ENCODE measurements at regions not wholly inside any gene's neighbourhood (a gene's known extent, or its start where the extent isn't known, plus 50 kb on each side); places are given as distances from the start of the nearest gene placed in this dataset.

DNA sequence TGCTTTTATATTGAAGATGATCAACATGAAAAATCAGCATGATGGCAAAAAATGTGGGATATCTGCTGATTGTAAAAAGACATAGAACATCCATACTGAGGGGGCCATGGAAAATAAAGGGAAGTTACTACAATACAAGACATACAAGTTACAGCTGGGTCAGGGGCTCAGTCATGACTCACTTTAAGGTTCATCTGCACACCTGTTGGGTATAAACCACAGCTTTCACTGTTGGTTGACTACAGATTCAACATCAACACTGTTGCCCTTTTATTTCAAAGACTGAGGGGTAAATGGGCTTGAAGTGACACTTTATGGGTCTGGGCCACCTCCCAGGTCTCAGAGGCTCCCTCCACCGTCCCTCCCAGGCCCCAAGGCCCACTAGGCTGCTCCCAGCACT lies 98.1 kb upstream of the IRS2 start:
- no peak for DNase-seq (ENCODE audit: low read depth in 3 of 3)

DNA sequence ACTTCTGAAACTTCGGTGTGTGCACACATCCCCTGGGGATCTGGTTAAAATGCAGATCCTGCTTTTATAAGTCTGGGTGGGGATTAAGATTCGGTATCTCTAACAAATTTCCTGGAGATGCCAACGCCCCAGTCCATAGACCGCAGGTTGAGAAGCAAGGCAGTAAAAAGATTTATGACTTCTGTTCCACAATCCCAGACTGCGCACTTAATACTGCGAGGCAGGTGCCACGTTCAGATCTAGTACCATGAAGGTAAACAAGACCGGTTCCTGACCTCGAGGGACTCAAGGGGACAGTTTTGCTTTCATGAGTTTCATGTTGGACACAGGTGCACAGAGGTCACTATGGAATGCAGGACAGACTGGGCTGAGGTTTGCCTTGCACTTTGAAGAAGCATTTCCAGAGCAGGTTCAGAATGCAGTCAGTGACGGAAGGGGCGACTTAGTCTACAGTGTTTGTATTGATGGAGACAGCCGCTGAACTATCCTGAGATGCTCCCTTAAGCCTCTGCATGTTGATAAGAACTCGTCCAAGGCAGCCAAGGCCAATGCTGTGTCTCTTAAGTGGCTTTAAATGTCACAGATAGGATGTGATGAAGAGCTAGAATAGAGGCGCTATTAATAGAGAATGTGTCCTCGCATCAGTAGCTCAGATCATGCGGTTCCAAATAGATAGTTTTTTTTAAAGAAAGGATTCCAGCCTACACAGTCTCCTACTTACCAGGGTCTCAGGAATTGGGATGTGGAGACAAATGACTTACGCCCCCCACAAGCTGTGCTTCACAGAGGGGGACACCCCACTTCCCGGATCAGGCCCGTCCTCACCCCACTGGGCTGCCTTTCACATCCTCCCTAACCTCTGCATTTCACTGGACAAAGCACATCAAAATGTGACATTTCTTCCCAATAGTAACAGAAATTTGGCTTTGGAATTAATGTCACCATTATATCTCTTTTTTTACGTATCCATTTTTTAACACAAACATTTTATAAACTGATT lies 97.1 kb upstream of the IRS2 start:
- no peak for DNase-seq (ENCODE audit: low read depth in 3 of 3)

DNA sequence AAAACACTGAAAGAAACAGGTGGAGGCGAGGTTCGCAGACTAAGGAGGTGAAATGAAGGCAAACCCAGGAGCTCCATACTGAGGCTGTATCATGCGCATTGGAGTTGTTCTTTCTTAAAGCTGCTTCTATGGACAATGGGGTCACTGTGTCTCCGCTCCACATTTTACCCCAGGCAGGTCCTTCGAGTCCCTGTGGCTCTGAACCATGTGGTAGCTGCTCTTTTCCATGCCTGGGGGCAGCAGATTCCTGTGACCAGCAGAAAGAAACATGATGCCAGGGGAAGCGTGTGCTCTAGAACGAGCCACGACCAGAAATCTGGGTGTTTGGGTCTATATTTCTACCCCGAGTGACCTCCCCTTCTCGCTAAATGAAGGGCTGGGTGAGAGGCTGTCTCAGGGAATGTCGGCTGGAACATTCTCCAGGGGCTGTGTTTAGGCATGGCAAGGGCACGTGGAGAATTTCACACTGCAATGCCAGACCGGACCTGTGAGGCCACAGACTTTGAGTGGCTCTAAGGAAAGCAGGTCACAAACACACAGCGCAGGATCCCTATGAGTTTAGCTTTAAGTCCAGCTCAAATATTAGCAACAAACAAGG lies 95.7 kb upstream of the IRS2 start:
- DNase-seq (ENCODE audit: low read depth in 3 of 3), result no peak

DNA sequence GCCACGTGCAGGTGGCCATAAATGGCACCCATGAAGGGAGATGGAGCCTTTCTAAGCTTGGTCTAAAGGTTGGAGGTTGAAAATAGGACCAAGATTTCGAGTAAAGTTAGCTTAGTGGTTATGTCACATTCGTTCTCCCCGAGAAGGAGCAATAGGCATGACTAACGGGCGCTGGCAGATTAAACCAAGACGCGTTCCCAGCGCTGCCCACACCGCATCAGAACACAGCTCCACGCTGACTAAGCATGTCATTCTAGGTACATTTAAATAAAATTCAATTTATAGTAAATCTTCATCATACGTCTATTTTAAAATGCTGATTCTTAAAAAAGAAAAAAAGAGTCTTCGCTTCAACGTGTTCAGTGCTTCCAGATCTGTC lies 95.0 kb upstream of the IRS2 start:
- DNase-seq (ENCODE audit: low read depth in 3 of 3), result no peak

DNA sequence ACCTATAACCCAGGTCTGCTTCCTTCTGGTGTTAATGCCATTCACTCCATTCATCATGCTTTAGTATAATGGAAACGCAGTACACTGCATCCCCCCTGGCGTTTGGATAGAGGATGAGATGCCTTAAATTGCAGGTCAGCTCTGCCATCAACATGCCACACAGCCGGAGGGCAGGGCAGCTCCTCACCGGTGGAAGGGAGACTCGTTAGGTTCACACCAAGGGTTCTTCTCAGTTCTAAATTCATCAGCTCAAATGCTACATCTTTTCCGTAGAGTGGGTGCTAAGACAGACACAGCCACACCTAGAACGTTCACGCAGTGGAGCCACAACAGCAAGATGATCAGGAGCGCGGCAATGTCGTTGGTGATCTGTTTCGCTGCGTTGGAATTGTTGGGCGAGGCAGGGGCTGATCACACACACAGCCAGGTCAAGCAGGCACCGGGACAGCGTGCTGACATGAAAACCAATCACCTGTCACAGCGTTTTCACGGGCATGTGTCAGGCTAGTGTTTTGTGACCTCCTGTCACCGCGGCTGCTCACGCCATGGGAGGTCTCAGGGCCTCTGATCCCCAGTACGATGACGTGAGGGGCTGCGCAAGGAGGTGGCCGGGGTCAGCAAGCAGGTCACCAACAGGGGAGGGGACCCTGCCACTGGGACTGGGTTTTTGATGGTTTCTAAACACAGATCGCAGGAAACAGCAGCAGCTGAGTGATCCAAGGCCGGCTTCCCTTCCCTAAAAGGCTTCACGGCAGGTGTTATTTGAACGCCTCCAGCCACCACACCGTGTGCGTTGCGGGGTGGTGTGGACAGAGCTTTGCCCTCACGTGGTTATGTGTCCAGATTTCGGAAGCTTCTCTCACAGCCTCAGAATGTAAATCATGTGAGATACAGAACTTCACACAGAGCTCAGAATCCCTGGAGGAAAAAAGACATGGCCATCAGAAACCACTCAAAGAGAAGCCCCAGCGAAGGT lies 94.3 kb upstream of the IRS2 start:
- DNase-seq (ENCODE audit: low read depth in 3 of 3), result no peak

DNA sequence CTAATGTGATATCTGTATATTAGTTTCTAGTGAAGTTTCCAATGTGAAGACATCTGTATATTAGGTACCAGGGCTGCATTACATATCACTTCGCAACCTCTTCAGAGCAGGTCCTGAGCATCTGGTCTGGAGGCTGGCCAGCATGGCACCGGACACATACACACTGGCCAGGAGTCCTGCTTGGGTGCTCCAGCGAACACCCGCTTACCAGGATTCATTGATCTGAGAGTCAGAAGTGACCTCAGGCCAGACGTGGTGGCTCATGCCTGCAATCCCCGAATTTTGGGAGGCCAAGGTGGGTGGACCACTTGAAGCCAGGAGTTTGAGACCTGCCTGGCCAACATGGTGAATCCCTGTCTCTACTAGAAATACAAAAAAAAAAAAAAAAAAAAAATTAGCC lies 93.0 kb upstream of the IRS2 start:
- no peak for DNase-seq (ENCODE audit: low read depth in 3 of 3)

DNA sequence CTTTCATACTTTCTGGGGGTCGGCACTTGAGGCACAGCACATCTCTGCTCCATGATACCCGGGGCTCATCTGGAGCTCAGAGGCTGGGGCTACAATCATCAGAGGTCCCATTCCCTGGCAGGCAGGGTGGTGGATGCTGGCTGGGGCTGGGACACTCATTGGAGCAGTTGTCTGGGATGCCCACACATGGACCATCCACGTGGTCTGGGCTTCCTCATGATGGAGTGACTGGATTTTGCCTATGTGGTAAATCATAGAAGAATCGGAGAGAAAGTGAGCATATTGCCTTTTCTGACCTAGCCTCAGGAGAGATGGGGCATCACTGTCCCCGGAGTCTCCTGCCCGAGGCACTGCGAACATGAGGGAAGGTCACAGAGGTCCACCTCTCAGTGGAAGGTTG lies 91.4 kb upstream of the IRS2 start:
- no peak for DNase-seq (ENCODE audit: low read depth in 3 of 3)

DNA sequence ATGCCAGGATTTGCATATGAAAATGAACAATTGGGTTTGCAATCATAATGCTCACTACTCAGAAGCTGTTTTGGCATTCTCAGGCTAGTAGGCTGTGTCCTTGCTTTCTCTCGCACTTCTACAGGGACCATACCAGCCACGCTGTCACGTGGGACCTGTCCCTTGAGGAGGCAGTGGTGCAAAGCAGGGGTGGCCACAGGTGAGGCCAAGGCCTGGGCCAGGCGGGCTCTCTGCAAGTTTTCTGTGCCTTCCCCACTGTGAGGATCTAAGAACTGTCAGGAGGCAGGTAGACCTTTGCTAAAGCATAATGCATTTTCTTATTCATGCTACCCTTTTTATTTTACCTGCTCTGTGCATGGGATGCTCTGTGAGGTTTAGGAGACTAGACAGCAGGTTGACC lies 89.4 kb upstream of the IRS2 start:
- DNase-seq (ENCODE audit: low read depth in 3 of 3), result no peak

DNA sequence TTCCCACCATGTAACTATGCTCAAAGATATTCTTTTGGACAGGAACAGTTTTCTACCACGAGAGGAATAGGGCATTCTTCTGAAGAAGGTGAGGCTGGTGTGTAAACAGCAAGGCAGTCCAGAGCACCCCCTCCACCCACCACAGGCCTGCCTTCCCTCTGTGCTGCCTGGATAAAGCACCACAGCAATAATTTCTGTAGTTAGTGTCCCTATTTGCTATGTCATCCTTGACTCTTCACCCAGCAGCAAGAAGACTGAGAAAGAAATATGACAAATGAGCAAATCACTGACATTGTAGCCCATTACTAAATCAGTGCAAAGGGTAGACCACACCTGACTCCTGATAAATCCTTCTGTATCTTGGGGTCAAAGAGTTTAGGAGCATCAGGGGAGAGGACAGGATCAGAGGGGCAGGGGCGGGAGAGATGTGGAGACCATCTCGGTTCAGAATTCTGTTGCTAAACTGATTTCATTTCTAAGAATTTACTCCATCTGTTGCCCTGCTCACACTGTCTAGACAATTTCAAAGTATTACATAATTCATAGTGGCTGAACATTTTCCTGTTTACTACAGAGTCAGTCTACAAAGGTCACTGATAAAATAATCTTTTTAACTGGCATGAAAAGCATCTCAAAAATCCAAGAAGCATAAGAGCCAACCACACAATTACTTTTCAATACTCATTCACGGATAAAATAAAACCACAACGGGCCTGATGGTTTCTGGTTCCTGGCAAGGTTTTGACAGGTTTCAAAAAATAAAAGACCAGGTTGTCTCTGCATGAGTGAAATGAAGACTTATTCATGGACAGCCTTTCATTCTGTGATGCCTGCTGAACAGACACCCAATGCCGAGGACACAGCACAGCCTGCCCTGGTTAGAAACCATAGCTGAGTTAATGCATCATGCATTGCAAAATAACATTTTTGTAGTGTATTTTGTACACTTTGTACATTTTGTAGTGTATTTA lies 88.4 kb upstream of the IRS2 start:
- no peak for DNase-seq (ENCODE audit: low read depth in 3 of 3)

DNA sequence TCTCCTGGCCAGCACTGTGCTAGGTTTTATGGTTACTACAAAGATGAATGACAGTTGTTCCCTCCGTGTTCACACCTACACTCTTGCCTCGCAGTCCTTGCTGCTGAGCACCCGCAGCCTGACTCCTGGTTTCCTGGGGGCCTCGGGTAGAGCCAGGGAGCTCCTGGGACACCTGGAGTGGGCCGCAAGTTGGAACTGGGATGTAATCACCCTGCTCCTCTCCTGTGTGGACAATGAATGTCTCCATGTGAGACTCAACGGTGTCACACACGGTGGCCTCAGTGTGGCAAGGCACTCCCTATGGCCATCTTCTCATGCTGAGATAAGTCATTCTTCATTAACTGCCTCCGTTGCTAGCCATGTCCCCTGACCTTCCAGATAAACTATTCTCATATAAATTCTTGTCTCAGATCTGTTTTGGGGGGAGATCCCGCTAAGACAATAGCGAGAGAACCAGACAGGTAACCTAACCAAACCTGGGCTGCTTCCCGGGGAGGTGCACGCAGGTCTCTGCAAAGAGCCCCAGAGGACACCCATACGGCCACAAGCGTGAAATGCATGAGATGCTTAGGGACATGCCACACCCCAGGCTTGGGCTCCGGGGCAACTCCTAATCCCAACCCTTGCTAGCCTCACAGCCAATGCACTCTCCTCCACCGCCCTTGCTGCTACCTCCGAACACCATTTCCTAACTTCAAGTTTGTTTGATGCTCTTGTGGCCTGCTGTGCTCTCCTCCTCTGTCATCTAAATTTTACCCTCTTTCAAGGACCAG lies 87.2 kb upstream of the IRS2 start:
- no peak for DNase-seq (ENCODE audit: low read depth in 3 of 3)

DNA sequence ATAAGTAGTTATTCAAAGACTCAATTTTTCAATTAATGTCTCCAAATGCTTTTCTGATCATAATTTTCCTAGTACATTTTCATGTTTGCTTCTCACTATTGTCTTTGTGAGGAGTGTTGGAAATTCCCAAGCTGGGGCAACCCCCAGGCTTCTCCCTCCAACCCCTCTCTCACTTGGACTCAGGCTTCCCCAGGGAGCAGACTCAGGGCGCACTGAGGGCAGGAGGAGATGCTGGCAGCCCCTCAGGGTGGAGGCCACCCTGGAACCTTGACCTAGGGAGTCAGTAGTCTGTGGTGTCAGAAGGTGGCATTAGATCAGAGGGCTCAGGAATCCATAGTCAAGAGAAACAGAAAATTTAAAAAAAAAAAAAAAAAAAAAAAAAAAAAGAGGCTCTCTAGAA lies 86.5 kb upstream of the IRS2 start:
- no peak for DNase-seq (ENCODE audit: low read depth in 3 of 3)

DNA sequence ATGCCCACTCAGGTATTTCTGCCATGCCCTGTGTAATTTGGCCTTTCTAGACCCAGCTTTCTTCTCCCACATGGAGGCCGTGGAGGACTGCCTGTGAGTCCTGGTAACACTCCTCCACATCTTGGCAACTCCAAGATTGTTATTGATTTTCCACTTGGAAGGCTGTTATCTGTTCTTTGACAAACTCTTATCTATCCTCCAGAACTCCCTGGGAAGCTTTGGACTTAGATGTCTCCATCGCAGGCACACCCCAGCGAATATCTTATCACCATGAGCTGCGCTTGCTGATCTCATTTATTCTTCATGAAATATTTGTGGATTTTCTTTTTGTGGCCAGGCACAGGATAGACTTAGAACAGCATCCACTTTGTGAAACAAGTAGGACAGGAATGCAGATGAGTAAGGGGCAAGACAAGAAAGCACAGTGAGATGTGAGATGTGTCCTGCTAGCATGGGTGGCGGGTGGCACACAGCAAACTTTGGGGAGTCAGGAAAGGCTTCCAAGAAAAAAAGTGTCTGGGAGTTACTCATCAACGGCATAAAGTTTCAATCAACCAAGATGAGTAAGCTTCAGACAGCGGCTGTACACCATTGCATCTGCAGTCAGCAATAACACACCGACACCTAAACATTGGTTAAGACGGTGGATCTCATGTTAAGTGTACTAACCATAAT lies 84.5 kb upstream of the IRS2 start:
- no peak for DNase-seq (ENCODE audit: low read depth in 3 of 3)

DNA sequence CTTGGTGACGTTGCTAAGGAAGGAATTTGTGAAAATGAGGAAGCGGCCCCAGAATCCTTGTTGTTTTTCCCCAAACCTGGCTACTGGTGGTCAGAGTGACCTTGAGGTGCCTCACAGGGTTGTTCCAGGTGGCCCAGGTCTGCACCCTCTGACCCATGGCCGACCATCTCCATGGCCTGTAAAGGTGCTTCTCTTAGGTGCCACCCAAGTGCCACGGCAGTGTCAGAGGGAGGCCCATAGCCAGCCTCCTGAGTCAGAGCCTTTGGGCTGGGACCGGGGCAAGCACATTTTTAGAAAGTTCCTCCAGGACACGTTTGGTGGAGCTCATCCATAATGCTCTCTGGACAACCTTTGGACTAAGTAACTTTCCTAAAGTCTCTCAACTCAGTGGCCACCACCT lies 83.9 kb upstream of the IRS2 start:
- no peak for DNase-seq (ENCODE audit: low read depth in 3 of 3)

DNA sequence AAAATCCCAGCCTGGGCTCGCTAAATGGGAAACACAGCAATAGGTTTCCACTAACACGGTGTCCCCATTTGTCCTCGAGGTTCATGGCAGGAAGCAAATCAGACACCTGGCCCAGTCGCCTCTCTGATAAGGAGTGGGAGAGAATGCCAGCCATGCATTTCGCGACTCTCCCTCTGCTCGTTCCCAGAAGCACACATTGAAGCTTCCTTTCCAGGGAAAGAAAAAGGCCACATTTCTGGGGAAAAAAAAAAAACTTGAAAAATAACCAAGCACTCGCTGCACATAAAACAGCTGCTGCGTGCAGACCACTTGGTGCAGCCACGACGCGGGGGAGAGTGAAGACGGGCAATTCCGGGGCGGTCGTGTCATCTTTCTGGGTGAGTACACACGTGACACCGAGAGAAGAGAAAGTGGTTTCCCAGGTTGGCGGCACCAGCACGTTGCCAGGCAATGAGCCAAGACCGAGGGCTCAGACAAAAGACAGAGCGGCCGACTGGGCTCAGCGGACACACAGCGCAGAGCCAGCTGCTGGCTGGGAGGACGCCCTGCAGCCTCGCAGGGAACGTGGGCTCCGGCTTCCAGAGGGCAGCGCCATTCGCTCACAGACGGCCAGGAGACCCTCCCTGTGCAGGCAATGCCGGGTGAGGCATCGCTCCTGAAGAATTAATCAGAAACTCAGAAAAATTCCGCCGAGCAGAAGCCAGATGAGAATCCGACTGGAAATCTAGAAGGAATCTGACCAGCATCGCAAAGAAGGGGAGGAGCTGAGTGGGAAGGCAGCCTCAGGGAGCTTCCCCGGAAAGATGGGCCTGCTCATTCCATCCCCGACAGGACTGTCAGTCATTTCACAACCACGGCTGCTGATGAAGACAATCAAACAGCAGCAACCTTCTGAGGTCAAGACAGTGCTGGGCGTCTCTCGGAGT lies 83.2 kb upstream of the IRS2 start:
- peak in 1 of 3 experiments; percentile 18 for DNase-seq (ENCODE audit: low read depth in 3 of 3)

DNA sequence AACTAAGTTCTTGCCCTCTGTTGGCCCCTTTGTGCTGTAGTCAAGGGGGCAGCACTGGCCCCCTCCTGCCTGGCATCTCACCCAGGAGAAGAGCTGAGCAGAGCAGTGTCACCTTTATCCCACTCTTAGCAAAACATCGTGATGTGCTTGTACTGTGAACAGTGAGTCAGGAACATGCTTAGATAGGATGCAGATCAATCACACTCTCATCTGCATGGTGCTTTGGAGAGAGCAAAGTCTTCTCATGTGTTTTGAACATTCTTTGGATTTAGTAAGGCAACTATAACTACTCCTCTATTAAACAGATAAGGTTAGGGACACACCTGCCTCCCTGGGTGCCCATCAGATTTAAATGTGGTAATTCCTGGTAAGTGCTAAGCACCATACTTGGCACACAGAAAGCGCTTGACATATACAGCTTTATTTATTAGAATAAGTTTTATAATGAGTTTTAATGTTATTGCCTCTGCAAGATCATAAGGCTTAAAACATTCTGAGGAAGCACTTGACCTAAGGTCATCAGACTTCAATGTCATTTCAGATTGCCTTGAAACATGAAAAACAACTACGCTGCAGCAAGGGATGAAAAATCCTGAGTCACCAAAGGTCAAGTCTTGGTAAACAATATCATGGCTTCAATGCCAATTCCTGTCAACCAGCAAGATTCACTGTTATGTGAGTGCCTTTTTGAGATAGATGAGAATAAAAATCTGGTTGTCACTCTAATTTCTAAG lies 82.4 kb upstream of the IRS2 start:
- DNase-seq (ENCODE audit: low read depth in 3 of 3), result no peak

DNA sequence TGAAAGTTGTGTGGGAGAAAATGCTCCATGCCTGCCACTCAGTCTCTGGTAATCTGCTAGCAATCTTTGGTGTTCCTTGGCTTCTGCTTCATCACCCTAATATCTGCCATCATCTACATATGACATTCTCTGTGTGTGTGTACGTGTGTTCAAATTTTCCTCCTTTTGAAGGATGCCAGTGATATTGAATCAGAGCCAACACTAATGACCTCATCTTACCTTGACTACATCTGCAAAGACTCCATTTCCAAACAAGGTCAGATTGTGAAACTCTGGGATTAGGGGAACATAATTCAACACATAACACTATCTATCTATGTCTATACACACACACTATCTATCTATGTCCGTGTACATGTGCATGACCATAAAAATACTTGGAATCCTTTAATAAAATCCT lies 81.4 kb upstream of the IRS2 start:
- DNase-seq (ENCODE audit: low read depth in 3 of 3), result no peak

DNA sequence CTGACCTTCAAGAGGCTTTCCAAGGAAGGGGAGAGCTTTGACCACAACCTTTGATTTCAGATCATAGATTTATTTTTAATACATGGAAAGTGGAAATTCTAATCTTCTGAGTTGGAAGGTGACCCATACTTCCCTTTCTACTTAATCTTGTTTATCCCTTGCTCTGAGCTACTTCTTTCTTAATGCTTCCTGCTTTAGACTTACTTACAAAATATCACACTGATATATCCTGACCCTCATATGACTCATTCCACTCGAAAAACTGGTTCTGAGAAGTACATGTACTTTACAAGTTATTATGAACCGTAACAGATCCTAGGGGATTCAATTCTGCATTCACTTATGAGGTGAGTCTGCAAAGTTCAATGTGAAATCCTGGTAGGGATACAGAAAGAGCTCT lies 76.2 kb upstream of the IRS2 start:
- DNase-seq (ENCODE audit: low read depth in 3 of 3), result no peak

DNA sequence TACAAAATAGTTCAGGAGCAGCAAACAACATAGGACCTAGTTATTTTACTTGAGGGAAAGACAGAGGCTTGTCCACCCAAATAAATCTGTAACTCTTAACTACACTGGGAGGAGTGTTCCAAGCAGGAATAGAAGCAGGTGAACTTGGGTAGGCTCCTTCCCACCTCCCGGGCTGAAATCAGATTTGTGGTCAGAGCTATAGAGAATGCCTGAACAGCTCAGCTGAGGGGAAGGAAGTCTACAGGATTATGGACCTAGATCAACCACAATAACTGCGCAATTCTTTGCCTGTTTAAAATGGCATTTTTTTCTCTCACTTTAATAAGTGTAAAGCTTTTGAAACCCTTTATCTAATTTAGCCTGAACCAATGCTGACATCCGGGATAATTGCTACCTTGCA lies 73.5 kb upstream of the IRS2 start:
- DNase-seq (ENCODE audit: low read depth in 3 of 3), result no peak
